ENCODE measurements at regions not wholly inside any gene's neighbourhood (a gene's known extent, or its start where the extent isn't known, plus 50 kb on each side); places are given as distances from the start of the nearest gene placed in this dataset.

GRCh38 chr10:55400075-55400849 lies 599.2 kb upstream of the PCDH15 start:
- 24% methylated on average over 2 of the region's 3 CpGs for WGBS
- Histone ChIP-seq H3K4me2 (ENCODE audit: low read length, poor library complexity, severe bottlenecking) (no peak overlapping the region), H2AK5ac (ENCODE audit: low read length, severe bottlenecking) (no peak overlapping the region), H3K4ac (ENCODE audit: low read depth in 1 of 2, low read length in 2 of 2) (no peak overlapping the region), H2BK5ac (ENCODE audit: low read depth, low read length, poor library complexity, severe bottlenecking) (no peak overlapping the region), H3K9me3 (ENCODE audit: control insufficient read depth, low read length) (no peaks in the 10 kb centered on the region), H4K91ac (ENCODE audit: low read length) (no peak overlapping the region), H3K4me3 (ENCODE audit: insufficient read depth in 1 of 2, low read depth in 1 of 2, low read length in 2 of 2) (no peak overlapping the region), H3K14ac (ENCODE audit: low read length in 2 of 2) (no peak overlapping the region), H2AFZ (ENCODE audit: low read depth, low read length) (no peak overlapping the region), H3K79me1 (replicated peaks; ENCODE audit: low read length, poor library complexity, severe bottlenecking) (no peaks in the 10 kb centered on the region), H2BK120ac (ENCODE audit: low read depth, low read length) (no peak overlapping the region), H3K23ac (ENCODE audit: low read length in 2 of 2) (no peak overlapping the region), H3K9ac (ENCODE audit: low read length) (no peak overlapping the region), H3K18ac (ENCODE audit: low read depth in 1 of 2, low read length in 2 of 2) (no peak overlapping the region), H3K4me1 (ENCODE audit: control insufficient read depth, insufficient read depth, low read depth, low read length) (no peaks in the 10 kb centered on the region), H2BK12ac (ENCODE audit: low read length in 2 of 2) (no peak overlapping the region), H3K27me3 (ENCODE audit: control insufficient read depth in 1 of 2, insufficient read depth in 1 of 2, low read length in 2 of 2) (no peaks in the 10 kb centered on the region), H2BK15ac (ENCODE audit: low read depth, poor library complexity, severe bottlenecking) (no peak overlapping the region), H4K8ac (ENCODE audit: low read length) (no peak overlapping the region), H3K27ac (ENCODE audit: low read length, poor library complexity, severe bottlenecking) (no peak overlapping the region), H3K36me3 (ENCODE audit: control insufficient read depth in 1 of 2, insufficient read depth in 2 of 2, low read depth in 1 of 2, low read length in 2 of 2) (no peaks in the 10 kb centered on the region)
- DNase-seq, result peak; percentile 66

GRCh38 chr10:55398497-55398882 lies 597.5 kb upstream of the PCDH15 start:
- no peak overlapping the region for H2BK5ac ChIP-seq (ENCODE audit: low read depth, low read length, poor library complexity, severe bottlenecking)
- H4K91ac ChIP-seq (ENCODE audit: low read length), result no peak overlapping the region
- H3K9me3 ChIP-seq (ENCODE audit: control insufficient read depth, low read length), result no peaks in the 10 kb centered on the region
- no peak overlapping the region for H2AFZ ChIP-seq (ENCODE audit: low read depth, low read length)
- H3K4me2 ChIP-seq (ENCODE audit: low read length, poor library complexity, severe bottlenecking), result no peak overlapping the region
- no peak overlapping the region for H3K27ac ChIP-seq (ENCODE audit: low read length, poor library complexity, severe bottlenecking)
- no CpG with 5 or more reads among the region's 1 CpG for WGBS
- H3K36me3 ChIP-seq (ENCODE audit: control insufficient read depth in 1 of 2, insufficient read depth in 2 of 2, low read depth in 1 of 2, low read length in 2 of 2), result no peaks in the 10 kb centered on the region
- DNase-seq, result no peak
- H3K9ac ChIP-seq (ENCODE audit: low read length), result no peak overlapping the region
- H3K23ac ChIP-seq (ENCODE audit: low read length in 2 of 2), result no peak overlapping the region
- no peak overlapping the region for H2AK5ac ChIP-seq (ENCODE audit: low read length, severe bottlenecking)
- H3K4ac ChIP-seq (ENCODE audit: low read depth in 1 of 2, low read length in 2 of 2), result no peak overlapping the region
- no peaks in the 10 kb centered on the region for H3K79me1 ChIP-seq (replicated peaks; ENCODE audit: low read length, poor library complexity, severe bottlenecking)
- H3K14ac ChIP-seq (ENCODE audit: low read length in 2 of 2), result no peak overlapping the region
- no peak overlapping the region for H3K18ac ChIP-seq (ENCODE audit: low read depth in 1 of 2, low read length in 2 of 2)
- no peak overlapping the region for H4K8ac ChIP-seq (ENCODE audit: low read length)
- no peak overlapping the region for H2BK120ac ChIP-seq (ENCODE audit: low read depth, low read length)
- no peak overlapping the region for H3K4me3 ChIP-seq (ENCODE audit: insufficient read depth in 1 of 2, low read depth in 1 of 2, low read length in 2 of 2)
- no peaks in the 10 kb centered on the region for H3K27me3 ChIP-seq (ENCODE audit: control insufficient read depth in 1 of 2, insufficient read depth in 1 of 2, low read length in 2 of 2)
- H2BK15ac ChIP-seq (ENCODE audit: low read depth, poor library complexity, severe bottlenecking), result no peak overlapping the region
- no peaks in the 10 kb centered on the region for H3K4me1 ChIP-seq (ENCODE audit: control insufficient read depth, insufficient read depth, low read depth, low read length)
- H2BK12ac ChIP-seq (ENCODE audit: low read length in 2 of 2), result no peak overlapping the region

GRCh38 chr10:55397777-55398496 lies 596.9 kb upstream of the PCDH15 start:
- 97% methylated on average over 7 of the region's 7 CpGs for WGBS
- H3K9ac ChIP-seq (ENCODE audit: low read length), result no peak overlapping the region
- H3K14ac ChIP-seq (ENCODE audit: low read length in 2 of 2), result no peak overlapping the region
- no peak overlapping the region for H4K8ac ChIP-seq (ENCODE audit: low read length)
- peak; percentile 3 for DNase-seq
- no peaks in the 10 kb centered on the region for H3K79me1 ChIP-seq (replicated peaks; ENCODE audit: low read length, poor library complexity, severe bottlenecking)
- no peak overlapping the region for H3K4me3 ChIP-seq (ENCODE audit: insufficient read depth in 1 of 2, low read depth in 1 of 2, low read length in 2 of 2)
- no peak overlapping the region for H2AK5ac ChIP-seq (ENCODE audit: low read length, severe bottlenecking)
- no peak overlapping the region for H2BK15ac ChIP-seq (ENCODE audit: low read depth, poor library complexity, severe bottlenecking)
- no peaks in the 10 kb centered on the region for H3K4me1 ChIP-seq (ENCODE audit: control insufficient read depth, insufficient read depth, low read depth, low read length)
- H3K18ac ChIP-seq (ENCODE audit: low read depth in 1 of 2, low read length in 2 of 2), result no peak overlapping the region
- no peak overlapping the region for H2BK5ac ChIP-seq (ENCODE audit: low read depth, low read length, poor library complexity, severe bottlenecking)
- no peaks in the 10 kb centered on the region for H3K9me3 ChIP-seq (ENCODE audit: control insufficient read depth, low read length)
- no peak overlapping the region for H2AFZ ChIP-seq (ENCODE audit: low read depth, low read length)
- H3K4ac ChIP-seq (ENCODE audit: low read depth in 1 of 2, low read length in 2 of 2), result no peak overlapping the region
- no peaks in the 10 kb centered on the region for H3K27me3 ChIP-seq (ENCODE audit: control insufficient read depth in 1 of 2, insufficient read depth in 1 of 2, low read length in 2 of 2)
- no peak overlapping the region for H2BK120ac ChIP-seq (ENCODE audit: low read depth, low read length)
- no peak overlapping the region for H3K23ac ChIP-seq (ENCODE audit: low read length in 2 of 2)
- no peak overlapping the region for H3K4me2 ChIP-seq (ENCODE audit: low read length, poor library complexity, severe bottlenecking)
- H4K91ac ChIP-seq (ENCODE audit: low read length), result no peak overlapping the region
- H2BK12ac ChIP-seq (ENCODE audit: low read length in 2 of 2), result no peak overlapping the region
- H3K36me3 ChIP-seq (ENCODE audit: control insufficient read depth in 1 of 2, insufficient read depth in 2 of 2, low read depth in 1 of 2, low read length in 2 of 2), result no peaks in the 10 kb centered on the region
- no peak overlapping the region for H3K27ac ChIP-seq (ENCODE audit: low read length, poor library complexity, severe bottlenecking)

GRCh38 chr10:55378196-55378595 lies 577.2 kb upstream of the PCDH15 start:
- no peak overlapping the region for H3K4me3 ChIP-seq (ENCODE audit: insufficient read depth in 1 of 2, low read depth in 1 of 2, low read length in 2 of 2)
- H3K23ac ChIP-seq (ENCODE audit: low read length in 2 of 2), result no peak overlapping the region

More at GRCh38 chr10:55378196-55378595, 577.2 kb upstream of the PCDH15 start:
- Histone ChIP-seq H3K4me1 (ENCODE audit: control insufficient read depth, insufficient read depth, low read depth, low read length) (no peaks in the 10 kb centered on the region), H3K9me3 (ENCODE audit: control insufficient read depth, low read length) (no peaks in the 10 kb centered on the region), H2AK5ac (ENCODE audit: low read length, severe bottlenecking) (no peak overlapping the region), H2BK12ac (ENCODE audit: low read length in 2 of 2) (no peak overlapping the region), H3K79me1 (replicated peaks; ENCODE audit: low read length, poor library complexity, severe bottlenecking) (no peaks in the 10 kb centered on the region), H3K4ac (ENCODE audit: low read depth in 1 of 2, low read length in 2 of 2) (no peak overlapping the region), H3K27ac (ENCODE audit: low read length, poor library complexity, severe bottlenecking) (no peak overlapping the region), H3K4me2 (ENCODE audit: low read length, poor library complexity, severe bottlenecking) (no peak overlapping the region), H2AFZ (ENCODE audit: low read depth, low read length) (no peak overlapping the region), H3K27me3 (ENCODE audit: control insufficient read depth in 1 of 2, insufficient read depth in 1 of 2, low read length in 2 of 2) (no peaks in the 10 kb centered on the region), H3K18ac (ENCODE audit: low read depth in 1 of 2, low read length in 2 of 2) (no peak overlapping the region), H3K36me3 (ENCODE audit: control insufficient read depth in 1 of 2, insufficient read depth in 2 of 2, low read depth in 1 of 2, low read length in 2 of 2) (no peaks in the 10 kb centered on the region), H3K14ac (ENCODE audit: low read length in 2 of 2) (no peak overlapping the region), H2BK120ac (ENCODE audit: low read depth, low read length) (no peak overlapping the region), H2BK5ac (ENCODE audit: low read depth, low read length, poor library complexity, severe bottlenecking) (no peak overlapping the region), H4K91ac (ENCODE audit: low read length) (no peak overlapping the region), H3K9ac (ENCODE audit: low read length) (no peak overlapping the region), H2BK15ac (ENCODE audit: low read depth, poor library complexity, severe bottlenecking) (no peak overlapping the region), H4K8ac (ENCODE audit: low read length) (no peak overlapping the region)
- no peak for DNase-seq
- WGBS, result 100% methylated on average over 1 of the region's 1 CpG
